Neural progenitor cell (in vitro differentiated cells): ENCODE measurements at regions not wholly inside any gene's neighbourhood (a gene's known extent, or its start where the extent isn't known, plus 50 kb on each side); places are given as distances from the start of the nearest gene placed in this dataset.

Source experiments
- DNase-seq: peaks from one replicate; pipeline ENCODE4 v3.0.0-alpha.2; 2016; ENCODE audit warnings: low spot score
- H2AFZ ChIP-seq: fragments of 200-600 bp; sonication (generic); replicated peaks from 2 replicates; pipeline ENCODE4 v1.6.1; 2016; ENCODE audit warnings: antibody characterized with exemption
- H3F3A ChIP-seq: fragments of 200-600 bp; sonication (generic); 2 replicates; pipeline ENCODE4 v1.6.1; 2016; ENCODE audit warnings: antibody characterized with exemption, low read depth
- H3K27ac ChIP-seq: fragments of 200-600 bp; sonication (generic); 2 replicates; pipeline ENCODE4 v1.5.1; 2016; ENCODE audit warnings: mild to moderate bottlenecking
- H3K27me3 ChIP-seq: fragments of 200-600 bp; sonication (generic); 2 replicates; pipeline ENCODE4 v1.6.1; 2016; ENCODE audit warnings: mild to moderate bottlenecking, moderate library complexity
- H3K36me3 ChIP-seq: fragments of 200-600 bp; sonication (generic); 2 replicates; pipeline ENCODE4 v1.5.1; 2016
- H3K4me1 ChIP-seq: fragments of 200-600 bp; sonication (generic); 2 replicates; pipeline ENCODE4 v1.6.1; 2016; ENCODE audit warnings: mixed run types
- H3K4me2 ChIP-seq: fragments of 200-600 bp; sonication (generic); 2 replicates; pipeline ENCODE4 v1.6.1; 2016
- H3K4me3 ChIP-seq: fragments of 200-600 bp; sonication (generic); 2 replicates; pipeline ENCODE4 v1.5.1; 2016
- H3K79me2 ChIP-seq: fragments of 200-600 bp; sonication (generic); 2 replicates; pipeline ENCODE4 v1.6.1; 2016; ENCODE audit warnings: low read depth
- H3K9ac ChIP-seq: fragments of 200-600 bp; sonication (generic); 2 replicates; pipeline ENCODE4 v1.6.1; 2016
- H3K9me3 ChIP-seq: fragments of 200-600 bp; sonication (generic); 2 replicates; pipeline ENCODE4 v1.5.1; 2016; ENCODE audit warnings: low read depth
- H4K20me1 ChIP-seq: fragments of 200-600 bp; sonication (generic); 2 replicates; pipeline ENCODE4 v1.6.1; 2016; ENCODE audit warnings: low read depth
- H3K27ac Mint-ChIP-seq: 3 replicates; pipeline ENCODE4 v1.8.0; 2021; ENCODE audit warnings: mixed read lengths
- H3K27me3 Mint-ChIP-seq: 2 replicates; pipeline ENCODE4 v1.8.0; 2022; ENCODE audit warnings: low read depth, mild to moderate bottlenecking, inconsistent platforms, moderate library complexity, mixed read lengths; ENCODE audit not compliant: insufficient read depth
- H3K36me3 Mint-ChIP-seq: 3 replicates; pipeline ENCODE4 v1.8.0; 2021; ENCODE audit warnings: mixed read lengths
- H3K4me1 Mint-ChIP-seq: 3 replicates; pipeline ENCODE4 v1.8.0; 2021; ENCODE audit warnings: mixed read lengths
- H3K4me3 Mint-ChIP-seq: 3 replicates; pipeline ENCODE4 v1.8.0; 2021; ENCODE audit warnings: mild to moderate bottlenecking, moderate library complexity, mixed read lengths
- H3K9me3 Mint-ChIP-seq: 3 replicates; pipeline ENCODE4 v1.8.0; 2020; ENCODE audit warnings: mixed read lengths
- CTCF ChIP-seq: fragments of 200-600 bp; sonication (generic); IDR thresholded peaks from 2 replicates; pipeline ENCODE4 v1.5.1; 2017; ENCODE audit warnings: antibody characterized with exemption, mild to moderate bottlenecking
- EZH2 ChIP-seq: fragments of 200-600 bp; sonication (generic); IDR thresholded peaks from 2 replicates; pipeline ENCODE4 v1.6.1; 2017; ENCODE audit warnings: antibody characterized with exemption, mild to moderate bottlenecking, moderate library complexity
- EZH2phosphoT487 ChIP-seq: fragments of 200-600 bp; sonication (generic); IDR thresholded peaks from 2 replicates; pipeline ENCODE4 v1.6.1; 2017; ENCODE audit warnings: antibody characterized with exemption

DNA sequence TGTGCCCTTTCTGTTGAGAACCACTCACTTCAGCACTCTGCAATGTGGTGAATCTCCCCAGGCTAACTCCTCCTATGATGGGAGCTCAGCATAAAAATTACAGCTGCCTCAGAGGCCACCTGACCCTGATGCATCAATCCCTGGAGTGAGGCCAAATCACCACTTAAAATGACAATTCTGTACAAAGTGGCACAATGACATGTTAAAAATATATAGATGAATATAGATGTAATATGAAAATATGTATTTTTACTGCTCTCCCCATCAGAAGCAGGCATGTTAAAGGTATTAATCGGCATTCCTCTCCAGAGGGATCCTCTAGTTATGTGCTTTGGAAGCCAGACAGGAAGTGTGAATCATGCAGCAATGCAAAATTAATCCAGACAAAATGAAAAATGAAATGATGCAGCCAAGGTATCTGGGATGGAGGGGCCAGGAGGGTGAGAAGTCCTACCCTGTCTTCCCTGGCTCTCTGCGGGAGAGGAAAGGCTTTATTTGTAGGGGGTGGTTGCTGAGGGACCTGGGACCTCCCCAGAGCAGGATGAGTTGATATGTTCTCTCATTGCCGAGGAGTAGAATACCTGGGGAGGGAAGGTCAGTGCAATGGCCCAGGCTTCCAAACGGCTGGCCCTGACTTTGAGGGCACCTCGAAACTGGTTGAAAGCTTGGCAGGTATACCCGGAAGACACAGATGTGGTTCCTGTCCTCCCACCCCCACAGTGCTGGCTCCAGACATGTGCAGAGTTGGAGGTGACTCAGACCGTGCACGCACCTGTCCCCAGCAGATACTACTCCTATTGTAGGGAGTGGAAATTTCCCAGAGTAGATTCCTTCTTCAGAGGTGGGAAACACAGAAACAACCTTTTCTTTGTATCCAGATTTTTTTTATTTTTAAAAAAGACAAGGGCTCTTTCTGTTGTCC is 347.9 kb upstream of the NCAM1 start:
- DNase-seq = no peak
- no peaks in the 10 kb centered on the region for H3K9me3 ChIP-seq
- Mint-ChIP-seq H3K36me3 (no peaks in the 10 kb centered on the region), H3K27ac (peak overlapping the region; percentile 62), H3K9me3 (no peaks in the 10 kb centered on the region), H3K27me3 (no peaks in the 10 kb centered on the region), H3K4me1 (peaks cover 36% of the 10 kb centered on the region), H3K4me3 (no peak overlapping the region)
- H2AFZ ChIP-seq = peak overlapping the region; percentile 78
- TF ChIP-seq CTCF = no peak
- TF ChIP-seq EZH2 = no peak
- TF ChIP-seq EZH2phosphoT487 = no peak
- H3K79me2 ChIP-seq = no peaks in the 10 kb centered on the region
- H3K27me3 ChIP-seq = no peaks in the 10 kb centered on the region
- no peak overlapping the region for H3K9ac ChIP-seq
- no peak overlapping the region for H3K4me3 ChIP-seq
- no peaks in the 10 kb centered on the region for H4K20me1 ChIP-seq
- H3K4me2 ChIP-seq = no peak overlapping the region
- H3K36me3 ChIP-seq = no peaks in the 10 kb centered on the region
- no peaks in the 10 kb centered on the region for H3F3A ChIP-seq
- H3K27ac ChIP-seq = no peak overlapping the region
- H3K4me1 ChIP-seq = peaks cover 10% of the 10 kb centered on the region

- Mint-ChIP-seq H3K36me3 (no peaks in the 10 kb centered on the region), H3K4me3 (no peak overlapping the region), H3K27ac (no peak overlapping the region), H3K4me1 (peaks cover 36% of the 10 kb centered on the region), H3K27me3 (no peaks in the 10 kb centered on the region), H3K9me3 (no peaks in the 10 kb centered on the region)
- Histone ChIP-seq H3K27ac (no peak overlapping the region), H3K36me3 (no peaks in the 10 kb centered on the region), H3F3A (no peaks in the 10 kb centered on the region), H3K4me3 (no peak overlapping the region), H4K20me1 (no peaks in the 10 kb centered on the region), H3K79me2 (no peaks in the 10 kb centered on the region), H3K9ac (no peak overlapping the region), H3K4me1 (peaks cover 10% of the 10 kb centered on the region), H3K4me2 (no peak overlapping the region), H2AFZ (no peak overlapping the region), H3K27me3 (no peaks in the 10 kb centered on the region), H3K9me3 (no peaks in the 10 kb centered on the region)
- TF ChIP-seq EZH2 (no peak), CTCF (no peak), EZH2phosphoT487 (no peak)
- DNase-seq = no peak
These were observed 346.6 kb upstream of the NCAM1 start for GRCh38 chr11:112614605-112615004.

DNA sequence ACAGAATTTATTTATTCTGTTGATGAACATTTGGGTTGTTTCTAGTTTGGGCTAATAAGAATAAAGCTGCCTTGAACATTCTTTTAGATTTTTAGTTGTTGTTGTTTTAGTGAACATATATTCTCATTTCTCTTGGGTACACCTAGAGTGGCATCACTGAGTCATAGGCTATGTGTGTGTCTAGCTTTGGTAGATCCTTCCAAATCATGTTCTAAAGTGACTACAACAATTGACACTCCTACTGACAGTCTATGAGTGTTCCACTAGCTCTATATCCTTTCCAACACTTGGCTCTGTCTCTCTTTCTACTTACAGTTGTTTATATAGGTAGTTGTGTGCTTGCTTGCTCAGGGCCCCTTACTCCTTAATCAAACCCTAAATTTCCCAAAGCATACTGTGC is 346.0 kb upstream of the NCAM1 start:
- H3K36me3 Mint-ChIP-seq = no peaks in the 10 kb centered on the region
- H2AFZ ChIP-seq = no peak overlapping the region
- DNase-seq = no peak
- no peaks in the 10 kb centered on the region for H4K20me1 ChIP-seq
- peaks cover 10% of the 10 kb centered on the region for H3K4me1 ChIP-seq
- no peaks in the 10 kb centered on the region for H3K36me3 ChIP-seq
- no peak overlapping the region for H3K4me3 ChIP-seq
- no peaks in the 10 kb centered on the region for H3K27me3 ChIP-seq
- H3K4me2 ChIP-seq = no peak overlapping the region
- H3K27ac Mint-ChIP-seq = no peak overlapping the region
- no peak overlapping the region for H3K9ac ChIP-seq
- H3K9me3 ChIP-seq = no peaks in the 10 kb centered on the region
- no peak for TF ChIP-seq EZH2phosphoT487
- no peak for TF ChIP-seq EZH2
- TF ChIP-seq CTCF = no peak
- no peak overlapping the region for H3K27ac ChIP-seq
- no peaks in the 10 kb centered on the region for H3K9me3 Mint-ChIP-seq
- no peak overlapping the region for H3K4me3 Mint-ChIP-seq
- no peaks in the 10 kb centered on the region for H3K79me2 ChIP-seq
- H3K4me1 Mint-ChIP-seq = peaks cover 36% of the 10 kb centered on the region
- no peaks in the 10 kb centered on the region for H3K27me3 Mint-ChIP-seq
- no peaks in the 10 kb centered on the region for H3F3A ChIP-seq
